ENCODE measurements at regions not wholly inside any gene's neighbourhood (a gene's known extent, or its start where the extent isn't known, plus 50 kb on each side); places are given as distances from the start of the nearest gene placed in this dataset.

- in situ Hi-C loops (cut with MboI; ENCODE audit: low sequenced_read_pairs), result no loop called here
Observed at GRCh38 chr16:6335072-6335471, 997.6 kb upstream of the RBFOX1 start.

GRCh38 chr16:6331770-6332169 is 1000.9 kb upstream of the RBFOX1 start:
- in situ Hi-C loops (cut with MboI; ENCODE audit: low sequenced_read_pairs), result no loop called here

- in situ Hi-C loops (cut with MboI; ENCODE audit: low sequenced_read_pairs), result no loop called here
Observed at GRCh38 chr16:6317934-6318333, 1014.7 kb upstream of the RBFOX1 start.

GRCh38 chr16:6309271-6309670 is 1023.4 kb upstream of the RBFOX1 start:
- in situ Hi-C loops (cut with MboI; ENCODE audit: low sequenced_read_pairs), result no loop called here

- in situ Hi-C loops (cut with MboI; ENCODE audit: low sequenced_read_pairs), result no loop called here
Observed at GRCh38 chr16:6308176-6308575, 1024.5 kb upstream of the RBFOX1 start.

GRCh38 chr16:6300523-6300922 is 1032.1 kb upstream of the RBFOX1 start:
- in situ Hi-C loops (cut with MboI; ENCODE audit: low sequenced_read_pairs), result no loop called here

GRCh38 chr16:6297666-6298410 is 1034.8 kb upstream of the RBFOX1 start:
- in situ Hi-C loops (cut with MboI; ENCODE audit: low sequenced_read_pairs), result no loop called here

- in situ Hi-C loops (cut with MboI; ENCODE audit: low sequenced_read_pairs), result no loop called here
Observed at GRCh38 chr16:6286176-6286575, 1046.5 kb upstream of the RBFOX1 start.

GRCh38 chr16:6284731-6285130 is 1047.9 kb upstream of the RBFOX1 start:
- in situ Hi-C loops (cut with MboI; ENCODE audit: low sequenced_read_pairs), result no loop called here

- in situ Hi-C loops (cut with MboI; ENCODE audit: low sequenced_read_pairs), result no loop called here
Observed at GRCh38 chr16:6281994-6282393, 1050.7 kb upstream of the RBFOX1 start.

- in situ Hi-C loops (cut with MboI; ENCODE audit: low sequenced_read_pairs), result no loop called here
Observed at GRCh38 chr16:6281274-6281673, 1051.4 kb upstream of the RBFOX1 start.

GRCh38 chr16:6280055-6280454 is 1052.6 kb upstream of the RBFOX1 start:
- in situ Hi-C loops (cut with MboI; ENCODE audit: low sequenced_read_pairs), result no loop called here

- in situ Hi-C loops (cut with MboI; ENCODE audit: low sequenced_read_pairs), result no loop called here
Observed at GRCh38 chr16:6279286-6279685, 1053.4 kb upstream of the RBFOX1 start.

- in situ Hi-C loops (cut with MboI; ENCODE audit: low sequenced_read_pairs), result no loop called here
Observed at GRCh38 chr16:6274351-6274750, 1058.3 kb upstream of the RBFOX1 start.

- in situ Hi-C loops (cut with MboI; ENCODE audit: low sequenced_read_pairs), result no loop called here
Observed at GRCh38 chr16:6267682-6268081, 1065.0 kb upstream of the RBFOX1 start.

GRCh38 chr16:6266703-6267102 is 1065.9 kb upstream of the RBFOX1 start:
- in situ Hi-C loops (cut with MboI; ENCODE audit: low sequenced_read_pairs), result no loop called here

GRCh38 chr16:6265968-6266367 is 1066.7 kb upstream of the RBFOX1 start:
- in situ Hi-C loops (cut with MboI; ENCODE audit: low sequenced_read_pairs), result no loop called here

- in situ Hi-C loops (cut with MboI; ENCODE audit: low sequenced_read_pairs), result no loop called here
Observed at GRCh38 chr16:6258056-6258455, 1074.6 kb upstream of the RBFOX1 start.

- in situ Hi-C loops (cut with MboI; ENCODE audit: low sequenced_read_pairs), result no loop called here
Observed at GRCh38 chr16:6252541-6252940, 1080.1 kb upstream of the RBFOX1 start.

GRCh38 chr16:6250511-6250910 is 1082.1 kb upstream of the RBFOX1 start:
- in situ Hi-C loops (cut with MboI; ENCODE audit: low sequenced_read_pairs), result no loop called here

- in situ Hi-C loops (cut with MboI; ENCODE audit: low sequenced_read_pairs), result no loop called here
Observed at GRCh38 chr16:6249863-6250262, 1082.8 kb upstream of the RBFOX1 start.

- in situ Hi-C loops (cut with MboI; ENCODE audit: low sequenced_read_pairs), result no loop called here
Observed at GRCh38 chr16:6248199-6248598, 1084.4 kb upstream of the RBFOX1 start.

- in situ Hi-C loops (cut with MboI; ENCODE audit: low sequenced_read_pairs), result no loop called here
Observed at GRCh38 chr16:6247775-6248174, 1084.9 kb upstream of the RBFOX1 start.

All from HL-60/S4 (cell line).